Epithelial cell of proximal tubule (primary cell): ENCODE measurements at regions not wholly inside any gene's neighbourhood (a gene's known extent, or its start where the extent isn't known, plus 50 kb on each side); places are given as distances from the start of the nearest gene placed in this dataset.

Experiments
- DNase-seq: peaks from one replicate; pipeline ENCODE4 v3.0.0-alpha.2; 2011; ENCODE audit warnings: low read depth
- H3K4me3 ChIP-seq: 2 replicates; pipeline ENCODE4 v1.5.1; 2011; ENCODE audit warnings: low read depth, mild to moderate bottlenecking, low read length
- CTCF ChIP-seq: conservative IDR thresholded peaks from 2 replicates; pipeline ENCODE4 v1.5.1; 2012; ENCODE audit warnings: low read depth, mild to moderate bottlenecking, low read length

- TF ChIP-seq CTCF, result no peak
- no peak overlapping the region for H3K4me3 ChIP-seq
- DNase-seq, result no peak
Observed at GRCh38 chr1:182143825-182144645, 82.5 kb upstream of the ZNF648 start.

GRCh38 chr1:182143154-182143657 lies 81.7 kb upstream of the ZNF648 start:
- DNase-seq, result no peak
- H3K4me3 ChIP-seq, result no peak overlapping the region
- TF ChIP-seq CTCF, result peak; percentile 98

- no peak for DNase-seq
- no peak for TF ChIP-seq CTCF
- H3K4me3 ChIP-seq, result no peak overlapping the region
Observed at GRCh38 chr1:182142621-182143020, 81.1 kb upstream of the ZNF648 start.

- TF ChIP-seq CTCF, result no peak
- no peak overlapping the region for H3K4me3 ChIP-seq
- no peak for DNase-seq
Observed at GRCh38 chr1:182141040-182141439, 79.5 kb upstream of the ZNF648 start.

- no peak for DNase-seq
- H3K4me3 ChIP-seq, result no peak overlapping the region
- TF ChIP-seq CTCF, result no peak
Observed at GRCh38 chr1:182139496-182139895, 78.0 kb upstream of the ZNF648 start.

- DNase-seq, result no peak
- TF ChIP-seq CTCF, result no peak
- no peak overlapping the region for H3K4me3 ChIP-seq
Observed at GRCh38 chr1:182137546-182137945, 76.0 kb upstream of the ZNF648 start.

- H3K4me3 ChIP-seq, result no peak overlapping the region
- no peak for TF ChIP-seq CTCF
- DNase-seq, result no peak
Observed at GRCh38 chr1:182135946-182136345, 74.4 kb upstream of the ZNF648 start.
